ENCODE measurements at regions not wholly inside any gene's neighbourhood (a gene's known extent, or its start where the extent isn't known, plus 50 kb on each side); places are given as distances from the start of the nearest gene placed in this dataset.

GRCh38 chr13:87107651-87108050, 563.5 kb upstream of the SLITRK5 start:
- H3K14ac ChIP-seq (ENCODE audit: insufficient read depth, low read length) = no peak overlapping the region
- Mint-ChIP-seq H3K4me3 (no peak overlapping the region), H3K27me3 (ENCODE audit: low read depth) (no peaks in the 10 kb centered on the region), H3K4me1 (peaks cover 5% of the 10 kb centered on the region in 2 experiments; a peak in 2 of 4 replicates), H3K36me3 (ENCODE audit: insufficient read depth in 1 of 3, low read depth in 3 of 3) (no peaks in the 10 kb centered on the region; a peak in 1 of 7 replicates), H3K9me3 (no peaks in the 10 kb centered on the region; a peak in 1 of 5 replicates), H3K27ac (no peak overlapping the region)
- H3K4me1 ChIP-seq (ENCODE audit: insufficient read depth, low read length) = no peaks in the 10 kb centered on the region
- H4K91ac ChIP-seq (ENCODE audit: insufficient read length, low read depth, low read length) = no peak overlapping the region
- no peak overlapping the region for H3K4ac ChIP-seq (ENCODE audit: low read depth, low read length)
- no peaks in the 10 kb centered on the region for H3K23me2 ChIP-seq (ENCODE audit: insufficient read length, low read depth, low read length, poor library complexity, severe bottlenecking)
- no peak overlapping the region for H3K9ac ChIP-seq (ENCODE audit: extremely low read depth, insufficient read length, low read length)
- H2BK5ac ChIP-seq (ENCODE audit: insufficient read length, low read length) = no peak overlapping the region
- H3K27me3 ChIP-seq (ENCODE audit: insufficient read depth, low read length) = no peaks in the 10 kb centered on the region
- no peak overlapping the region for H2BK20ac ChIP-seq (ENCODE audit: low read depth, low read length, poor library complexity, severe bottlenecking)
- no peaks in the 10 kb centered on the region for H3K79me1 ChIP-seq (ENCODE audit: insufficient read depth, low read depth, low read length, poor library complexity, severe bottlenecking)
- H2AFZ ChIP-seq (ENCODE audit: low read length) = no peak overlapping the region
- no peak for TF ChIP-seq CTCF (conservative IDR thresholded peaks at IDR 0.05)
- H3K56ac ChIP-seq (ENCODE audit: insufficient read length, low read depth, low read length) = no peak overlapping the region
- no peak overlapping the region for H3T11ph ChIP-seq (ENCODE audit: low read length)
- no peak overlapping the region for H3K4me2 ChIP-seq (ENCODE audit: insufficient read depth, insufficient read length, low read length)
- DNase-seq = no peak
- no peak overlapping the region for H3K27ac ChIP-seq (ENCODE audit: insufficient read length, low read depth, low read length)
- H4K20me1 ChIP-seq (ENCODE audit: control insufficient read depth, insufficient read depth, insufficient read length) = no peaks in the 10 kb centered on the region
- no peak overlapping the region for H2AK5ac ChIP-seq (ENCODE audit: insufficient read length, low read length)
- no peaks in the 10 kb centered on the region for H3K79me2 ChIP-seq (ENCODE audit: insufficient read depth, low read length)
- no peak overlapping the region for H2BK15ac ChIP-seq (ENCODE audit: low read depth, low read length)
- H3K9me3 ChIP-seq (ENCODE audit: control insufficient read depth, low read depth, low read length) = no peaks in the 10 kb centered on the region
- no peak overlapping the region for H2BK12ac ChIP-seq (ENCODE audit: insufficient read length, low read depth, low read length)
- H4K8ac ChIP-seq (replicated peaks; ENCODE audit: insufficient read length, low read depth, low read length) = no peak overlapping the region
- no peak overlapping the region for H3K23ac ChIP-seq (ENCODE audit: insufficient read length, low read depth, low read length)
- no peak overlapping the region for H3K18ac ChIP-seq (ENCODE audit: insufficient read length, low read depth, low read length)
- H4K5ac ChIP-seq (ENCODE audit: insufficient read length, low read depth, low read length) = no peak overlapping the region
- no peak overlapping the region for H2BK120ac ChIP-seq (ENCODE audit: low read depth, low read length, poor library complexity, severe bottlenecking)
- WGBS (ENCODE audit: extremely low coverage, insufficient read length, low lambda C conversion rate) = no CpG with 5 or more reads among the region's 2 CpGs

Measured in H9 (cell line).